ENCODE measurements at regions not wholly inside any gene's neighbourhood (a gene's known extent, or its start where the extent isn't known, plus 50 kb on each side); places are given as distances from the start of the nearest gene placed in this dataset.

- no peaks in the 10 kb centered on the region for H3K9me3 ChIP-seq (ENCODE audit: control insufficient read depth in 2 of 2, low read length in 2 of 2)
- no peaks in the 10 kb centered on the region for H3K27me3 ChIP-seq (ENCODE audit: control insufficient read depth in 1 of 2, insufficient read depth in 2 of 2, low read length in 2 of 2)
- H3K9ac ChIP-seq (ENCODE audit: low read length in 2 of 2): no peak overlapping the region
- no peaks in the 10 kb centered on the region for H3K36me3 ChIP-seq (ENCODE audit: control insufficient read depth in 2 of 2, insufficient read depth in 2 of 2, low read length in 2 of 2)
- no peak overlapping the region for H3K27ac ChIP-seq (ENCODE audit: low read length)
- H3K4me1 ChIP-seq (ENCODE audit: control insufficient read depth, insufficient read depth, low read length): no peaks in the 10 kb centered on the region
- no peak overlapping the region for H3K4me3 ChIP-seq (ENCODE audit: low read length in 2 of 2)
Measured at GRCh38 chr15:95503107-95503506, 827.4 kb upstream of the NR2F2 start.

- no peaks in the 10 kb centered on the region for H3K4me1 ChIP-seq (ENCODE audit: control insufficient read depth, insufficient read depth, low read length)
- no peaks in the 10 kb centered on the region for H3K36me3 ChIP-seq (ENCODE audit: control insufficient read depth in 2 of 2, insufficient read depth in 2 of 2, low read length in 2 of 2)
- no peak overlapping the region for H3K27ac ChIP-seq (ENCODE audit: low read length)
- H3K4me3 ChIP-seq (ENCODE audit: low read length in 2 of 2): no peak overlapping the region
- no peaks in the 10 kb centered on the region for H3K9me3 ChIP-seq (ENCODE audit: control insufficient read depth in 2 of 2, low read length in 2 of 2)
- no peak overlapping the region for H3K9ac ChIP-seq (ENCODE audit: low read length in 2 of 2)
- no peaks in the 10 kb centered on the region for H3K27me3 ChIP-seq (ENCODE audit: control insufficient read depth in 1 of 2, insufficient read depth in 2 of 2, low read length in 2 of 2)
Measured at GRCh38 chr15:95503640-95504225, 826.8 kb upstream of the NR2F2 start.

GRCh38 chr15:95511671-95512070, 818.8 kb upstream of the NR2F2 start:
- Histone ChIP-seq H3K27ac (ENCODE audit: low read length) (no peak overlapping the region), H3K36me3 (ENCODE audit: control insufficient read depth in 2 of 2, insufficient read depth in 2 of 2, low read length in 2 of 2) (no peaks in the 10 kb centered on the region), H3K9ac (ENCODE audit: low read length in 2 of 2) (no peak overlapping the region), H3K4me3 (ENCODE audit: low read length in 2 of 2) (no peak overlapping the region), H3K9me3 (ENCODE audit: control insufficient read depth in 2 of 2, low read length in 2 of 2) (no peaks in the 10 kb centered on the region), H3K27me3 (ENCODE audit: control insufficient read depth in 1 of 2, insufficient read depth in 2 of 2, low read length in 2 of 2) (no peaks in the 10 kb centered on the region), H3K4me1 (ENCODE audit: control insufficient read depth, insufficient read depth, low read length) (no peaks in the 10 kb centered on the region)

GRCh38 chr15:95512906-95513305, 817.6 kb upstream of the NR2F2 start:
- H3K9ac ChIP-seq (ENCODE audit: low read length in 2 of 2): no peak overlapping the region
- H3K27me3 ChIP-seq (ENCODE audit: control insufficient read depth in 1 of 2, insufficient read depth in 2 of 2, low read length in 2 of 2): no peaks in the 10 kb centered on the region
- no peaks in the 10 kb centered on the region for H3K36me3 ChIP-seq (ENCODE audit: control insufficient read depth in 2 of 2, insufficient read depth in 2 of 2, low read length in 2 of 2)
- no peaks in the 10 kb centered on the region for H3K4me1 ChIP-seq (ENCODE audit: control insufficient read depth, insufficient read depth, low read length)
- H3K27ac ChIP-seq (ENCODE audit: low read length): no peak overlapping the region
- no peak overlapping the region for H3K4me3 ChIP-seq (ENCODE audit: low read length in 2 of 2)
- H3K9me3 ChIP-seq (ENCODE audit: control insufficient read depth in 2 of 2, low read length in 2 of 2): no peaks in the 10 kb centered on the region

GRCh38 chr15:95519887-95520286, 810.6 kb upstream of the NR2F2 start:
- Histone ChIP-seq H3K9me3 (ENCODE audit: control insufficient read depth in 2 of 2, low read length in 2 of 2) (no peaks in the 10 kb centered on the region), H3K27me3 (ENCODE audit: control insufficient read depth in 1 of 2, insufficient read depth in 2 of 2, low read length in 2 of 2) (no peaks in the 10 kb centered on the region), H3K4me3 (ENCODE audit: low read length in 2 of 2) (no peak overlapping the region), H3K27ac (ENCODE audit: low read length) (no peak overlapping the region), H3K4me1 (ENCODE audit: control insufficient read depth, insufficient read depth, low read length) (no peaks in the 10 kb centered on the region), H3K9ac (ENCODE audit: low read length in 2 of 2) (no peak overlapping the region), H3K36me3 (ENCODE audit: control insufficient read depth in 2 of 2, insufficient read depth in 2 of 2, low read length in 2 of 2) (no peaks in the 10 kb centered on the region)

- no peaks in the 10 kb centered on the region for H3K4me1 ChIP-seq (ENCODE audit: control insufficient read depth, insufficient read depth, low read length)
- no peak overlapping the region for H3K9ac ChIP-seq (ENCODE audit: low read length in 2 of 2)
- no peak overlapping the region for H3K4me3 ChIP-seq (ENCODE audit: low read length in 2 of 2)
- H3K9me3 ChIP-seq (ENCODE audit: control insufficient read depth in 2 of 2, low read length in 2 of 2): no peaks in the 10 kb centered on the region
- H3K27me3 ChIP-seq (ENCODE audit: control insufficient read depth in 1 of 2, insufficient read depth in 2 of 2, low read length in 2 of 2): no peaks in the 10 kb centered on the region
- no peak overlapping the region for H3K27ac ChIP-seq (ENCODE audit: low read length)
- no peaks in the 10 kb centered on the region for H3K36me3 ChIP-seq (ENCODE audit: control insufficient read depth in 2 of 2, insufficient read depth in 2 of 2, low read length in 2 of 2)
Measured at GRCh38 chr15:95520511-95520910, 810.0 kb upstream of the NR2F2 start.

GRCh38 chr15:95520922-95521321, 809.6 kb upstream of the NR2F2 start:
- Histone ChIP-seq H3K27me3 (ENCODE audit: control insufficient read depth in 1 of 2, insufficient read depth in 2 of 2, low read length in 2 of 2) (no peaks in the 10 kb centered on the region), H3K9ac (ENCODE audit: low read length in 2 of 2) (no peak overlapping the region), H3K27ac (ENCODE audit: low read length) (no peak overlapping the region), H3K4me1 (ENCODE audit: control insufficient read depth, insufficient read depth, low read length) (no peaks in the 10 kb centered on the region), H3K36me3 (ENCODE audit: control insufficient read depth in 2 of 2, insufficient read depth in 2 of 2, low read length in 2 of 2) (no peaks in the 10 kb centered on the region), H3K4me3 (ENCODE audit: low read length in 2 of 2) (no peak overlapping the region), H3K9me3 (ENCODE audit: control insufficient read depth in 2 of 2, low read length in 2 of 2) (no peaks in the 10 kb centered on the region)

GRCh38 chr15:95522533-95522932, 808.0 kb upstream of the NR2F2 start:
- H3K9me3 ChIP-seq (ENCODE audit: control insufficient read depth in 2 of 2, low read length in 2 of 2): peaks cover 0 to 6% of the 10 kb centered on the region in 2 donors
- no peaks in the 10 kb centered on the region for H3K36me3 ChIP-seq (ENCODE audit: control insufficient read depth in 2 of 2, insufficient read depth in 2 of 2, low read length in 2 of 2)
- no peaks in the 10 kb centered on the region for H3K27me3 ChIP-seq (ENCODE audit: control insufficient read depth in 1 of 2, insufficient read depth in 2 of 2, low read length in 2 of 2)
- no peak overlapping the region for H3K9ac ChIP-seq (ENCODE audit: low read length in 2 of 2)
- no peak overlapping the region for H3K4me3 ChIP-seq (ENCODE audit: low read length in 2 of 2)
- H3K4me1 ChIP-seq (ENCODE audit: control insufficient read depth, insufficient read depth, low read length): no peaks in the 10 kb centered on the region
- no peak overlapping the region for H3K27ac ChIP-seq (ENCODE audit: low read length)

- Histone ChIP-seq H3K9me3 (ENCODE audit: control insufficient read depth in 2 of 2, low read length in 2 of 2) (peaks cover 0 to 6% of the 10 kb centered on the region in 2 donors), H3K9ac (ENCODE audit: low read length in 2 of 2) (no peak overlapping the region), H3K27ac (ENCODE audit: low read length) (no peak overlapping the region), H3K4me1 (ENCODE audit: control insufficient read depth, insufficient read depth, low read length) (no peaks in the 10 kb centered on the region), H3K27me3 (ENCODE audit: control insufficient read depth in 1 of 2, insufficient read depth in 2 of 2, low read length in 2 of 2) (no peaks in the 10 kb centered on the region), H3K4me3 (ENCODE audit: low read length in 2 of 2) (no peak overlapping the region), H3K36me3 (ENCODE audit: control insufficient read depth in 2 of 2, insufficient read depth in 2 of 2, low read length in 2 of 2) (no peaks in the 10 kb centered on the region)
Measured at GRCh38 chr15:95528920-95529319, 801.6 kb upstream of the NR2F2 start.

- no peak overlapping the region for H3K4me3 ChIP-seq (ENCODE audit: low read length in 2 of 2)
- no peaks in the 10 kb centered on the region for H3K9me3 ChIP-seq (ENCODE audit: control insufficient read depth in 2 of 2, low read length in 2 of 2)
- no peak overlapping the region for H3K27ac ChIP-seq (ENCODE audit: low read length)
Measured at GRCh38 chr15:95536638-95537037, 793.9 kb upstream of the NR2F2 start.

GRCh38 chr15:95538693-95539092, 791.8 kb upstream of the NR2F2 start:
- Histone ChIP-seq H3K4me1 (ENCODE audit: control insufficient read depth, insufficient read depth, low read length) (no peaks in the 10 kb centered on the region), H3K9ac (ENCODE audit: low read length in 2 of 2) (no peak overlapping the region), H3K4me3 (ENCODE audit: low read length in 2 of 2) (no peak overlapping the region), H3K27ac (ENCODE audit: low read length) (no peak overlapping the region), H3K9me3 (ENCODE audit: control insufficient read depth in 2 of 2, low read length in 2 of 2) (no peaks in the 10 kb centered on the region), H3K27me3 (ENCODE audit: control insufficient read depth in 1 of 2, insufficient read depth in 2 of 2, low read length in 2 of 2) (no peaks in the 10 kb centered on the region), H3K36me3 (ENCODE audit: control insufficient read depth in 2 of 2, insufficient read depth in 2 of 2, low read length in 2 of 2) (no peaks in the 10 kb centered on the region)

More at GRCh38 chr15:95536638-95537037, 793.9 kb upstream of the NR2F2 start:
- Histone ChIP-seq H3K27me3 (ENCODE audit: control insufficient read depth in 1 of 2, insufficient read depth in 2 of 2, low read length in 2 of 2) (no peaks in the 10 kb centered on the region), H3K9ac (ENCODE audit: low read length in 2 of 2) (no peak overlapping the region), H3K36me3 (ENCODE audit: control insufficient read depth in 2 of 2, insufficient read depth in 2 of 2, low read length in 2 of 2) (no peaks in the 10 kb centered on the region), H3K4me1 (ENCODE audit: control insufficient read depth, insufficient read depth, low read length) (no peaks in the 10 kb centered on the region)
